HG02642 (cell line): ENCODE measurements at regions not wholly inside any gene's neighbourhood (a gene's known extent, or its start where the extent isn't known, plus 50 kb on each side); places are given as distances from the start of the nearest gene placed in this dataset.

Experiments
- ATAC-seq: cut with Tn5 transposase; IDR thresholded peaks from one replicate; pipeline ENCODE4 v1.9.1; 2021; ENCODE audit warnings: mild to moderate bottlenecking; ENCODE audit not compliant: unreplicated experiment, poor library complexity

GRCh38 chr4:96844858-96845490 lies 1005.1 kb downstream of the PDHA2 start:
- no peak for ATAC-seq

- no peak for ATAC-seq
Observed at GRCh38 chr4:96845819-96846218, 1005.9 kb downstream of the PDHA2 start.

- no peak for ATAC-seq
Observed at GRCh38 chr4:96874657-96875056, 1034.8 kb downstream of the PDHA2 start.

GRCh38 chr4:96879527-96879926 lies 1039.6 kb downstream of the PDHA2 start:
- no peak for ATAC-seq

- no peak for ATAC-seq
Observed at GRCh38 chr4:96887857-96888256, 1048.0 kb downstream of the PDHA2 start.

- ATAC-seq = no peak
Observed at GRCh38 chr4:96894621-96895020, 1054.7 kb downstream of the PDHA2 start.

- no peak for ATAC-seq
Observed at GRCh38 chr4:96895826-96896225, 1055.9 kb downstream of the PDHA2 start.

GRCh38 chr4:96912716-96913115 lies 1072.8 kb downstream of the PDHA2 start:
- no peak for ATAC-seq

GRCh38 chr4:96913441-96914080 lies 1073.7 kb downstream of the PDHA2 start:
- ATAC-seq = no peak

GRCh38 chr4:96916711-96917110 lies 1076.8 kb downstream of the PDHA2 start:
- no peak for ATAC-seq

GRCh38 chr4:96936886-96937285 lies 1097.0 kb downstream of the PDHA2 start:
- no peak for ATAC-seq

GRCh38 chr4:96946552-96946951 lies 1106.7 kb downstream of the PDHA2 start:
- ATAC-seq = no peak

- no peak for ATAC-seq
Observed at GRCh38 chr4:96952610-96953009, 1112.7 kb downstream of the PDHA2 start.

- no peak for ATAC-seq
Observed at GRCh38 chr4:96955226-96955625, 1115.3 kb downstream of the PDHA2 start.

- ATAC-seq = no peak
Observed at GRCh38 chr4:96955691-96956090, 1115.8 kb downstream of the PDHA2 start.

GRCh38 chr4:96969455-96969854 lies 1129.6 kb downstream of the PDHA2 start:
- ATAC-seq = no peak

GRCh38 chr4:96972920-96973319 lies 1133.0 kb downstream of the PDHA2 start:
- no peak for ATAC-seq

GRCh38 chr4:96974295-96974694 lies 1134.4 kb downstream of the PDHA2 start:
- ATAC-seq = no peak

- ATAC-seq = no peak
Observed at GRCh38 chr4:96983830-96984229, 1143.9 kb downstream of the PDHA2 start.

- no peak for ATAC-seq
Observed at GRCh38 chr4:96986816-96987215, 1146.9 kb downstream of the PDHA2 start.

GRCh38 chr4:96991083-96991482 lies 1151.2 kb downstream of the PDHA2 start:
- ATAC-seq = no peak

- ATAC-seq = no peak
Observed at GRCh38 chr4:96992443-96992842, 1150.8 kb downstream of the STPG2 start.
